HepG2 (cell line): ENCODE measurements at regions not wholly inside any gene's neighbourhood (a gene's known extent, or its start where the extent isn't known, plus 50 kb on each side); places are given as distances from the start of the nearest gene placed in this dataset.

Source experiments
- ATAC-seq: fragments of 200-7000 bp; cut with Tn5 transposase; 3 replicates; pipeline ENCODE4 v1.9.1; 2020; ENCODE audit warnings: mild to moderate bottlenecking, moderate library complexity
- BruUV-seq: library from RNA; stranded (reverse); fragments of 400-500 nt; replicated peaks from 2 replicates; lab custom pipeline; 2021; lab: Mats Ljungman, UMichigan
- CTCF ChIA-PET: fragments of 300-600 bp; formaldehyde crosslinking; extraction: SDS; loops from one replicate; lab custom pipeline; 2021; ENCODE audit warnings: low total read pairs, inconsistent platforms, low intra/inter-chr PET ratio; lab: Yijun Ruan, JAX
- POLR2A ChIA-PET: fragments of 350-600 bp; sonication (Branson Sonifier 250); formaldehyde crosslinking; loops from one replicate; lab custom pipeline; 2020; ENCODE audit warnings: antibody characterized with exemption, inconsistent platforms; lab: Yijun Ruan, JAX
- DNase-seq: peaks from one replicate; pipeline ENCODE4 v3.0.0-alpha.2; 2015; ENCODE audit warnings: low spot score
- FAIRE-seq: peaks from 3 replicates; lab custom pipeline; 2011; peaks lifted over from hg19 to GRCh38; lab: Jason Lieb, UNC
- H2AFZ ChIP-seq: one replicate; pipeline ENCODE4 v1.6.1; 2011; ENCODE audit warnings: low read length, inconsistent platforms
- H3K27ac ChIP-seq: fragments of 300-600 bp; 3 replicates; pipeline ENCODE4 v1.8.0; 2011; ENCODE audit warnings: mixed run types, mild to moderate bottlenecking, mixed read lengths, low read length, inconsistent platforms; ENCODE audit not compliant: insufficient read depth; ENCODE audit errors: extremely low read length
- H3K27me3 ChIP-seq, 2 experiments: fragments of 200-600 bp in 1 of 2; 2 replicates in 1 of 2; 3 replicates in 1 of 2; pipeline versions ENCODE4 v1.6.0 to v1.8.0; 2011; ENCODE audit warnings: low read length in 2 of 2, mild to moderate bottlenecking in 2 of 2, moderate library complexity in 2 of 2, inconsistent platforms in 1 of 2; ENCODE audit not compliant: insufficient read depth in 2 of 2, control insufficient read depth in 1 of 2
- H3K36me3 ChIP-seq, 2 experiments: fragments of 200-600 bp in 1 of 2; replicated peaks in 1 of 2; 2 replicates in 1 of 2; 3 replicates in 1 of 2; pipeline versions ENCODE4 v1.5.1 to v1.8.0; 2011; ENCODE audit warnings: low read length in 2 of 2, inconsistent platforms in 1 of 2; ENCODE audit not compliant: insufficient read depth in 2 of 2, control insufficient read depth in 1 of 2
- H3K4me1 ChIP-seq: 2 replicates; pipeline ENCODE4 v1.5.1; 2012; ENCODE audit warnings: low read length, inconsistent platforms; ENCODE audit not compliant: insufficient read depth
- H3K4me2 ChIP-seq: 2 replicates; pipeline ENCODE4 v1.6.0; 2011; ENCODE audit warnings: low read depth, low read length, inconsistent platforms
- H3K4me3 ChIP-seq, 3 experiments: fragments of 200-600 bp in 1 of 3; sonication (generic), shearing (Covaris generic) in 1 of 3; replicated peaks in 1 of 3; 2 replicates each; pipeline ENCODE4 v1.5.1; 2011 to 2016; ENCODE audit warnings: low read length in 3 of 3, inconsistent platforms in 2 of 3, low read depth in 2 of 3, mild to moderate bottlenecking in 2 of 3, control low read depth in 1 of 3, mixed read lengths in 1 of 3; ENCODE audit not compliant: insufficient read depth in 1 of 3
- H3K79me2 ChIP-seq: one replicate; pipeline ENCODE4 v1.6.1; 2011; ENCODE audit warnings: low read length, inconsistent platforms; ENCODE audit not compliant: insufficient read depth
- H3K9ac ChIP-seq: 2 replicates; pipeline ENCODE4 v1.6.0; 2011; ENCODE audit warnings: mild to moderate bottlenecking, low read depth, low read length, inconsistent platforms; ENCODE audit not compliant: insufficient read depth
- H3K9me3 ChIP-seq: 2 replicates; pipeline ENCODE4 v1.5.1; 2012; ENCODE audit warnings: mild to moderate bottlenecking, low read length
- H4K20me1 ChIP-seq: 2 replicates; pipeline ENCODE4 v1.6.0; 2011; ENCODE audit warnings: inconsistent platforms, mild to moderate bottlenecking, low read length, moderate library complexity; ENCODE audit not compliant: insufficient read depth
- BHLHE40 ChIP-seq: IDR thresholded peaks from 2 replicates; pipeline ENCODE4 v1.6.1; 2011; ENCODE audit warnings: low read length, improper control_type of control experiment
- MAFF ChIP-seq: IDR thresholded peaks from 2 replicates; pipeline ENCODE4 v1.6.1; 2011; ENCODE audit warnings: low read depth, low read length, improper control_type of control experiment
- MAFK ChIP-seq, 2 experiments: IDR thresholded peaks in 1 of 2; conservative IDR thresholded peaks in 1 of 2; 2 replicates each; pipeline ENCODE4 v1.6.1; 2011; ENCODE audit warnings: improper control_type of control experiment in 2 of 2, low read length in 2 of 2
- SIN3A ChIP-seq: IDR thresholded peaks from 2 replicates; pipeline ENCODE4 v1.6.1; 2011; ENCODE audit warnings: low read depth, mild to moderate bottlenecking, control low read depth, low read length, borderline replicate concordance
- ZBTB7B ChIP-seq: sonication (generic); formaldehyde crosslinking; IDR thresholded peaks from 2 replicates; pipeline ENCODE4 v1.4.0; 2020; ENCODE audit warnings: missing genetic modification reagents
- ZSCAN29 ChIP-seq: sonication (generic); formaldehyde crosslinking; conservative IDR thresholded peaks from 2 replicates; pipeline ENCODE4 v1.4.0; 2020; ENCODE audit warnings: mild to moderate bottlenecking, missing genetic modification reagents
- WGBS: methylation state at CpG from one replicate; pipeline ENCODE4 v1.1.6; 2017; ENCODE audit warnings: low lambda C conversion rate; 5-methylcytosine and 5-hydroxymethylcytosine counted together
- in situ Hi-C: cut with HindIII; loops from 2 replicates; pipeline ENCODE4 v1.10.0; 2017; ENCODE audit warnings: low pct_unique_long_range_greater_than_20kb; ENCODE audit not compliant: extremely low pct_ligation_motif_present
- intact Hi-C: fragments of 100-400 bp; cut with micrococcal nuclease; formaldehyde crosslinking; loops from one replicate; pipeline ENCODE4 v1.10.0; 2022; ENCODE audit not compliant: unreplicated experiment
- TF ChIP-seq, protein P1 (sequence below): sonication (generic); formaldehyde crosslinking; IDR thresholded peaks from 2 replicates; pipeline ENCODE4 v1.9.0; 2022; ENCODE audit warnings: low read depth, missing genetic modification reagents

DNA sequence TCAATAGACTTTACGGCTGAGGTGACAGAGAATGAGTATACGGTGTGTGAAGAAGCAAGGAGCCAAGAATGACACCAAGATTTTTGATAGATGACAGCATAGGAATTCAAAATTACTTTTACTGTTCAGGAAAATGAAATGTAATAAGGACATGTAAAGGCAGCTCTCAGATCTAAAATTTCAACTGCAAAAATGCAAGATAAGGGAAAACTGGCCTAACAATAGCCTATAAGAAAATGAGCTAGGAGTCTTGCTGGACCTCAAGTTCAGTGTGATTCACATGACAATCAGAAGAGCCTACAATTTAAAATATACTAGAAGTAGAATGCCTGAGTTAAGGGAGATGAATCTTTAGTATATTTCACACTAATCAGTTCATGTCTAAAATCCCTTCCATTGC, 102.0 kb downstream of the RPS29 start:
- Histone ChIP-seq H3K36me3 (no peaks in the 10 kb centered on the region), H2AFZ (no peak overlapping the region), H3K4me3 (no peak overlapping the region), H4K20me1 (no peaks in the 10 kb centered on the region), H3K27me3 (no peaks in the 10 kb centered on the region), H3K9ac (no peak overlapping the region), H3K27ac (no peak overlapping the region), H3K79me2 (no peaks in the 10 kb centered on the region), H3K4me2 (no peak overlapping the region), H3K4me1 (peaks cover 14% of the 10 kb centered on the region), H3K9me3 (peaks cover 11% of the 10 kb centered on the region; the same call in 1 of the 2 replicates)
- WGBS, result 86% methylated on average over 2 of the region's 2 CpGs
- in situ Hi-C loops (no loop called here), intact Hi-C loops (no loop called here)
- TF ChIP-seq MAFF (peak; percentile 46; the same call in 1 of the 2 replicates), SIN3A (no peak), MAFK (conservative IDR thresholded peaks at IDR 0.05 in 1 of 2, IDR thresholded peaks at IDR 0.05 in 1 of 2; ENCODE audit: low read length in 2 of 2) (peak; percentile 37 to 67; a peak in 3 of 4 replicates)
- FAIRE-seq, result no peak
- BruUV-seq, result no TSS peak
- POLR2A ChIA-PET, result no interaction called here
- ATAC-seq, result no peak
- no peak for DNase-seq
- CTCF ChIA-PET, result no interaction called here

DNA sequence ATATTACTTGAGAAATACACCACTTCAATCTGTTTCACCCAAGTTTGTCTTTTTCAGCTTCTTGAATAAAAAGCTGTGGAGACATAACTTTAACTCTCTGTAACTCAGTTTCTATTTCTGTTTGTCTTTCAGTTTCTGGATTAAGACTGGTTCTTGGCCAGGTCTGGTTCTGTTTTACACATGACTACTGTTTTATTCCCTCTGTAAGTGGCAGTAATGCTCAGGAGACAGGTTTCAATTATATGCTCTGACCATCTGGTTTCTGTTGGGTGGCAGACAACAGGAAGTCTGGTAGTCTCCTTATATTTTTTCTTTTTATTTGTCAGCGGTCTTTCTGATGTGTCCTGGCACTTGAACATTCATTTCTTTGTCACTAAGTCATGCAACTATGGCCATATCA, 102.9 kb downstream of the RPS29 start:
- in situ Hi-C loops (no loop called here), intact Hi-C loops (no loop called here)
- TF ChIP-seq ZBTB7B (CRISPR knock-in tag) (no peak), ZSCAN29 (no peak), BHLHE40 (no peak)
- TF ChIP-seq, protein P1, sequence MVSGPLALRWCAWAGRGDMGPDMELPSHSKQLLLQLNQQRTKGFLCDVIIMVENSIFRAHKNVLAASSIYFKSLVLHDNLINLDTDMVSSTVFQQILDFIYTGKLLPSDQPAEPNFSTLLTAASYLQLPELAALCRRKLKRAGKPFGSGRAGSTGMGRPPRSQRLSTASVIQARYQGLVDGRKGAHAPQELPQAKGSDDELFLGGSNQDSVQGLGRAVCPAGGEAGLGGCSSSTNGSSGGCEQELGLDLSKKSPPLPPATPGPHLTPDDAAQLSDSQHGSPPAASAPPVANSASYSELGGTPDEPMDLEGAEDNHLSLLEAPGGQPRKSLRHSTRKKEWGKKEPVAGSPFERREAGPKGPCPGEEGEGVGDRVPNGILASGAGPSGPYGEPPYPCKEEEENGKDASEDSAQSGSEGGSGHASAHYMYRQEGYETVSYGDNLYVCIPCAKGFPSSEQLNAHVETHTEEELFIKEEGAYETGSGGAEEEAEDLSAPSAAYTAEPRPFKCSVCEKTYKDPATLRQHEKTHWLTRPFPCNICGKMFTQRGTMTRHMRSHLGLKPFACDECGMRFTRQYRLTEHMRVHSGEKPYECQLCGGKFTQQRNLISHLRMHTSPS (CRISPR knock-in tag), result no peak
- FAIRE-seq (no peak), ATAC-seq (no peak), DNase-seq (no peak)
- Histone ChIP-seq H3K4me2 (no peak overlapping the region), H2AFZ (no peak overlapping the region), H3K9me3 (peaks cover 11% of the 10 kb centered on the region; the same call in 1 of the 2 replicates), H3K27me3 (no peaks in the 10 kb centered on the region), H3K27ac (no peak overlapping the region), H3K9ac (no peak overlapping the region), H3K4me3 (no peak overlapping the region), H3K79me2 (no peaks in the 10 kb centered on the region), H4K20me1 (no peaks in the 10 kb centered on the region), H3K36me3 (no peaks in the 10 kb centered on the region), H3K4me1 (peaks cover 23% of the 10 kb centered on the region)
- no TSS peak for BruUV-seq
- CTCF ChIA-PET, result no interaction called here
- 0% methylated on average over 1 of the region's 1 CpG for WGBS
- POLR2A ChIA-PET, result no interaction called here
